LNCAP (cell line): ENCODE measurements at regions not wholly inside any gene's neighbourhood (a gene's known extent, or its start where the extent isn't known, plus 50 kb on each side); places are given as distances from the start of the nearest gene placed in this dataset.

Source experiments
- TF ChIP-seq, protein P1 (sequence below): fragments of 450-650 bp; IDR thresholded peaks from 2 replicates; pipeline ENCODE4 v1.5.1; 2017; ENCODE audit warnings: mild to moderate bottlenecking

DNA sequence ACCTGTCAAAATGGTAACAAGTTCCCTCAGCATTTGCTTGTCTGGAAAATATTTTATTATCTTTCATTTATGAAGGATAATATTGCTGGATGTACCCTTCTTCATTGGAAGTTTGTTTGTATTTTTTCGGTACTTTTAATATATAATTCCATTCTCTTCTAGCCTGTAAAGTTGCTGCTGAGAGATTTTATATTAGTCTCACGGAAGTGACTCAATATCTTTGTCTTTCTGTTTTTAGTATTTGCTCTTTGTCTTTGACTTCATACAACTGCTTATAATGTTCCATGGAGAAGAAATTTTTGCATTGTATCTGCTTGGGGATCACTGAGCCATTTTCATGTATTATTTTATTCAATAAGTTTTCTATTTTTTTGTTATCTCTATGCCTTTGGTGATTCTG, 1777.5 kb downstream of the BRINP3 start:
- TF ChIP-seq, protein P1, sequence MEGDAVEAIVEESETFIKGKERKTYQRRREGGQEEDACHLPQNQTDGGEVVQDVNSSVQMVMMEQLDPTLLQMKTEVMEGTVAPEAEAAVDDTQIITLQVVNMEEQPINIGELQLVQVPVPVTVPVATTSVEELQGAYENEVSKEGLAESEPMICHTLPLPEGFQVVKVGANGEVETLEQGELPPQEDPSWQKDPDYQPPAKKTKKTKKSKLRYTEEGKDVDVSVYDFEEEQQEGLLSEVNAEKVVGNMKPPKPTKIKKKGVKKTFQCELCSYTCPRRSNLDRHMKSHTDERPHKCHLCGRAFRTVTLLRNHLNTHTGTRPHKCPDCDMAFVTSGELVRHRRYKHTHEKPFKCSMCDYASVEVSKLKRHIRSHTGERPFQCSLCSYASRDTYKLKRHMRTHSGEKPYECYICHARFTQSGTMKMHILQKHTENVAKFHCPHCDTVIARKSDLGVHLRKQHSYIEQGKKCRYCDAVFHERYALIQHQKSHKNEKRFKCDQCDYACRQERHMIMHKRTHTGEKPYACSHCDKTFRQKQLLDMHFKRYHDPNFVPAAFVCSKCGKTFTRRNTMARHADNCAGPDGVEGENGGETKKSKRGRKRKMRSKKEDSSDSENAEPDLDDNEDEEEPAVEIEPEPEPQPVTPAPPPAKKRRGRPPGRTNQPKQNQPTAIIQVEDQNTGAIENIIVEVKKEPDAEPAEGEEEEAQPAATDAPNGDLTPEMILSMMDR: no peak

DNA sequence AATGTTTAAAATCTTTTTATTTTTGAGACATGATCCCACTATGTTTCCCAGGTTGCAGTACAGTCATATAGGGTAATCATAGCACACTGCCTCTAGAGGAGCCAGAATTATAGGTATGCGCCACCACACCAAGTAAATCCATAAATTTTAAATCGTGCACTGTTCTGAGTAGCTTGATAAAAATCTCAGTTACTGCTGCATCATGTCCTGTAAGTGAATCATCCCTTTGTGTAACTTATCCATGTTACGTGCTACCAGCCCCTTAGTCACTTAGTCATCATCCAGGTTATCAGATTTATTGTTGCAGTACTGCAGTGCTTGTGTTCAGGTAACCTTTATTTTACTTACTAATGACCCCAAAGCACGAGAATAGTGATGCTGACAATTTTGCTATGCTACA, 1770.9 kb downstream of the BRINP3 start:
- TF ChIP-seq, protein P1: no peak

DNA sequence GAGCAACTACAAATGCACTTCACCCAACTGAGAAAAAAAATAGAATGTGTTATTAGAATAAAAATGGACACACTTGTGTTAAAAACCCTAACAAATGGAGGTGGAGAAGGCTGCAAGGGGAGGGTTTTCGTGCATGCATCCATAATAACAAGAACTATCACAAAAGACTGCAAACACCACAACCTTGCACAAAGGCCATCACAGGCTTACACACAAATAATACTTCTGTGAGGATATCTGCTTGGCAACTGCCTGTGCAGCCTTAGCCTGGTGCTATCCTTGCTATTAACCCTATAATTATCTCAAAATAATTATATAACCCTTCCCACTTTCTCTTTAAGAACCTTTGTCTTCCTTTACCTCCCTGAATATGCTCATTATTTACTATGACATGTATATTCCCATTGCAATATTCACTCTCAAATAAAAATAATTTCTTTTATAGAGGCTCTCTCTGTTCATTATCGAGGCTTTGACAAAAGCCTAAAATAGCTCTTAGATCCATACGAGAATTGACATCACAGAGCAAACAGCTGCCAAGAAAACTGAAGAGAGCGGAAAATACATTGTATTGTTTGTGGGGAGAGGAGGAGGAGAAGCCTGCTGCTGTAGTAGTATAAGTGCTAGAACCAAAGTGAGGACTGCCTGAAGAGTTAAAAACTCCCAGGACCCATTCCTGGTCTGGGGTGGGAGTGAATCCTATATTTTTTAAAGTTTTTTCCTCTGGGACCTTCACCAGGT, 1768.7 kb downstream of the BRINP3 start:
- TF ChIP-seq, protein P1: no peak

DNA sequence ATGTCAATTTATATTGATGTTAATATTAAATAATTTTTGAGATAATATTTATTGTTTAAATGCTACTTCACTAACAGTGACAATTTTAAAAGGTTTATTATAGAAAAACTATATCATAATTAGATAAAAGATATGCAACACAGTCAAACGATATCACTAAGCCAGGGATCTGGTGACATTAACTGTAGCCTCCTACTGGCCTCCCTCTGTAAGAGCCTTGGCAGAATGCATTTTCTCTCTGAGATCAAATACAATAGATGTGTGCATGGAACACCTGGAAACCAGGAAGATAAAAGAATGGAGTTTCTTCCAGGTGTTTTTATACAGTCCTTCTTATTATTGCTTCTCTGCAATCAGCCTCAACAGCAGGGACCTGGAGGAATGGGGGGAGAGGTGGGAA, 1762.1 kb downstream of the BRINP3 start:
- TF ChIP-seq, protein P1: peak; percentile 38

DNA sequence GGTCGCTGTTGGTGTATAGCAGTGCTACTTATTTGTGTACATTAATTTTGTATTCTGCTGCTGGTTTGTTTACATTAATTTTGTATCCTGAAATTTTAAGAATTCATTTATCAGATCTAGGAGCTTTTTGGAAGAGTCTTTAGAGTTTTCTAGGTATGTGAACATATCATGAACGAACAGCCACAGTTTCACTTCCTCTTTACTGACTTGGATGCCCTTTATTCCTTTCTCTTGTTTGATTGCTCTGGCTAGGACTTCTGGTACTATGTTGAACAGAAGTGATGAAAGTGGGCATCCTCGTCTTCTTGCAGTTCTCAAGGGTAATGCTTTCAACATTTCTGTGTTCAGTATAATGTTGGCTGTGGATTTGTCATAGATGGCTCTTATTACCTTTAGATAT, 1757.9 kb downstream of the BRINP3 start:
- TF ChIP-seq, protein P1: no peak

DNA sequence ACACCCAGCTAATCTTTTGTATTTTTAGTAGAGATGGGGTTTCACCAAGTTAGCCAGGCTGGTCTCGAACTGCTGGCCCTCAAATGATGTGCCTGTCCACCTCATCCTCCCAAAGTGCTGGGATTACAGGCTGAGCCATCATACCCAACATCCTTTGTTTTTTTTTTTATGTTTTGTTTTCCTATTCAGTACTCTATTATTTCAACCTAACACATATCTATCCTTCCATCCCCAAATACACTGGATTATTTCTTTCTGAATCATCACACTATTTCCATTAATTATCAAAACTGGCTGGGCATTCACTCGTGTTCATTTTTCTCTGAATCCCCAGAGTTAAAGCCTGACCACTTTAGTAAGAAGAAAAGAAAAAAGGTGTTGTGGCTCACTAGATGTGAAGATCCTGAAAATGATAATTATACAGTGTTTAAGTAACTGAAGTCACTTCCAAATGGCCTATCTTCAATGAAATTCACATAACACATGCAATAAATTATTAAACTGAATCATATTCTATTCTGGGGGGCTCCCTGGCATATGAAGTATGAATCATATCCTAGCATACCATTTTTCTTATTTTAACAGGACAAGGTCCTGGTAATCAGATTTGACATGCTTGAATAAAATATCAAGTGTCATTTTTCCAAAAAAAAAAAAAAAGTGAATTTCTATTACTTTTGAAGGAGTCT, 1754.2 kb downstream of the BRINP3 start:
- TF ChIP-seq, protein P1: no peak

DNA sequence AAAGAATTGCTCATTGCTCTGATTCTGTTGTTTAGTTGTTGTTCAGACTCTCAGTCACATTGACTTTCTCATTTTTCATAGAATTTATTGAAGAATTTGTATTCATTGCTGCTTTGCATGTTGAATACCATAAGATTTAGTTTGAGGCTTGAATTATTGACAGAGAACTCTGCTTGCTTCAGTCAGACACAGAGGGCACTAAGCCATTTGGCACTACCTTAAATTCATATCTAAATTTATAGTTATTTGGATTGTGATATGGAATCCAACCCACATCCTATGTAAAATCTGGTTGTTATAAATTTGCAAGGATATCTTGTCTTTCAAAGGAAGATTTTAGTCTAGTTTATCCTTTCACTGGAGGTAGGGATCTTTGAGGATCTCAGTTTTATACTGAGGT, 1748.6 kb downstream of the BRINP3 start:
- TF ChIP-seq, protein P1: no peak
